ENCODE measurements at regions not wholly inside any gene's neighbourhood (a gene's known extent, or its start where the extent isn't known, plus 50 kb on each side); places are given as distances from the start of the nearest gene placed in this dataset.

GRCh38 chr7:25494896-25495295 lies 266.6 kb upstream of the NPVF start:
- H3K27ac ChIP-seq (ENCODE audit: low read depth, low read length), result no peak overlapping the region
- no peaks in the 10 kb centered on the region for H3K36me3 ChIP-seq (ENCODE audit: control insufficient read depth in 3 of 3, insufficient read depth in 3 of 3, low read length in 3 of 3)
- no peaks in the 10 kb centered on the region for H3K9me3 ChIP-seq (ENCODE audit: control insufficient read depth in 3 of 3, low read length in 3 of 3)
- H3K4me3 ChIP-seq (ENCODE audit: low read length in 3 of 3), result no peak overlapping the region
- H3K27me3 ChIP-seq (ENCODE audit: control insufficient read depth in 3 of 3, insufficient read depth in 3 of 3, low read length in 3 of 3), result no peaks in the 10 kb centered on the region
- H3K4me1 ChIP-seq (ENCODE audit: control insufficient read depth in 3 of 3, insufficient read depth in 3 of 3, low read length in 3 of 3), result peaks cover 3 to 12% (median 7%) of the 10 kb centered on the region in 3 donors
- H3K9ac ChIP-seq (ENCODE audit: low read depth in 1 of 3, low read length in 3 of 3), result no peak overlapping the region

DNA sequence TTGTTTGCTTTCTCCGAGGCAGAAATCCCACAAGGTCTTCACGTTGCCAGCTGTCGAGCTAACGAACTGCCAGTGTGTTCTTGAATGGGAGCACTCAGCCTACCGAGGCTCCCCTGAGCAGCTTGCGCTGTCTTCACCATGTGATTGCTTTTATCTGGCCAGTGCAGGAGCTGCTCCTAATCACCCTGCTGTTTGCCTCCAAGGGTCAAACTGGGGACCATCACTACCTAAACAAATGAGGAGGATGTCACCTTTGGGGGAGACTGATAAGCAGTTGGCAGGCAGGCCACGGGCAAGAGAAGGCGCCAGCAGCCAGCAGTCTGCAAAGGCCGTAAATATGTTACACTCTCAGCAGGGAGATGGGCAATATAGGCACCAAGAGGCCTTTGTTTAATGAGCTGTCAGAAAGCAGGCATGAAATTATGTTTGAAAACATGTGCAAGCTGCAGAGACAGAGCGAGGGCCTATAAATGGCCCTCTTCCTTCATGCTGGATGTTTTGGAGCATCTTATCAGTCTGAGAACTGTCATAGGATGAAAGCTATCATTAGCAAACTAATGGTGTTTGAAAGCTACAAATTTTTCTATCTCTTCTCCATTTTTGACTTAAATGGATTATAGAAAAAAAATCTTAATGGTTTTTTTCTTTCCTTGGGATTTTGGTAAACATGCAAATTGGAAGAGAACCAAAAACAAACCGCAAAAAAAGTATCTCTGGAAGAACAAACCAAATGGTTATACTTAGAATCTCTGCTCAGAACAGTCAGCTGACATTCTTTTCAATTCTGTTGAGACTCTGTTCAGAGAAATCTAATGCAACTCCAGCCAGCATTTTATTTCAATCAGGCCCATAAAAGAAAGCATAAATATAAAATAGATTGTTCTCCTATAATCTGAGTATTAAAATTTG lies 267.3 kb upstream of the NPVF start:
- Histone ChIP-seq H3K4me1 (ENCODE audit: control insufficient read depth in 3 of 3, insufficient read depth in 3 of 3, low read length in 3 of 3) (peaks cover 3 to 12% (median 7%) of the 10 kb centered on the region in 3 donors), H3K9ac (ENCODE audit: low read depth in 1 of 3, low read length in 3 of 3) (no peak overlapping the region), H3K27me3 (ENCODE audit: control insufficient read depth in 3 of 3, insufficient read depth in 3 of 3, low read length in 3 of 3) (no peaks in the 10 kb centered on the region), H3K36me3 (ENCODE audit: control insufficient read depth in 3 of 3, insufficient read depth in 3 of 3, low read length in 3 of 3) (no peaks in the 10 kb centered on the region), H3K4me3 (ENCODE audit: low read length in 3 of 3) (no peak overlapping the region), H3K27ac (ENCODE audit: low read depth, low read length) (peak overlapping the region; percentile 57), H3K9me3 (ENCODE audit: control insufficient read depth in 3 of 3, low read length in 3 of 3) (no peaks in the 10 kb centered on the region)

DNA sequence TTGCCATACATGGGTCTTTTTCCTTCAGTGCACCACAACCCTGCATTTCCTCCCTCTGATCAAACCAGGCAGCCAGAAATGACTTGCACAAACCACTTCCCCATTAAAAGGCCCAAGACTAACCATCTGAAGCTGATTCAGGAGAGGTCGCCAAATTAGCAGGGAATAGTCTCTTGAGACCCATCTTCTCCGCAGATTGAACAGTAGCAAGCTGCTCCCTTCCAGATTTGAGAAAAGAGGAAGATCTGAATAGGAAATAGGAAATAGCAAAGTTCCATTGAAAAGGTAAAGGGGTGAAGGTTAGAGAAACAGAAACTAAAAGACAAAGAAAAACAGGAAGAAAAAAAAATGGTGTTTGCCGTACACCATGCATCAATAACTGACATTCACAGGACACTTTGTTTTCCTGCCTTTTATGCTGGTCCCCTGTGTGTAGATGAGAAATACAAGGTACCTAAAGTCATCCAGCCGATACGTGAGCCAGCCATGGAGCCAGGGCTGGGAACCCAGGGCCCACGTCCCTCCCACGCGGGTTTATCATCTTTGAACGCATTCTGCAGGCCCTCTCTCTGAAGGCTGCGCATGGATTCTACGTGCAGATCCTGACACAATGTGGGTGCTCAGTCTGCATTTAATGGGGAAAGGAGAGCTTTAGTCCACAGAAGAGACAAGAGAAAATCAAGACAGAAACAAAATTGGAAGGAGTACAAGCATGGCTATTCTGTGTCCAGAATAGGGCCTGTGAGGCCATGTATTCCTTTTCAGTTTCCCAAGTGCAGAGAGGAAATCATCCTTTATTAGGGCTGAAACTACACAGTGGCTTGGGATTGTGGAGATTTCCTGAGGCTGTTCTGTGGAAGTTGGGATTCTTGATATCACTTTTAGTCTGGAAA lies 268.4 kb upstream of the NPVF start:
- Histone ChIP-seq H3K27ac (ENCODE audit: low read depth, low read length) (peak overlapping the region; percentile 57), H3K4me1 (ENCODE audit: control insufficient read depth in 3 of 3, insufficient read depth in 3 of 3, low read length in 3 of 3) (peaks cover 3 to 12% (median 7%) of the 10 kb centered on the region in 3 donors), H3K9ac (ENCODE audit: low read depth in 1 of 3, low read length in 3 of 3) (no peak overlapping the region), H3K4me3 (ENCODE audit: low read length in 3 of 3) (no peak overlapping the region), H3K36me3 (ENCODE audit: control insufficient read depth in 3 of 3, insufficient read depth in 3 of 3, low read length in 3 of 3) (no peaks in the 10 kb centered on the region), H3K9me3 (ENCODE audit: control insufficient read depth in 3 of 3, low read length in 3 of 3) (no peaks in the 10 kb centered on the region), H3K27me3 (ENCODE audit: control insufficient read depth in 3 of 3, insufficient read depth in 3 of 3, low read length in 3 of 3) (no peaks in the 10 kb centered on the region)

GRCh38 chr7:25500393-25500921 lies 272.2 kb upstream of the NPVF start:
- Histone ChIP-seq H3K27ac (ENCODE audit: low read depth, low read length) (no peak overlapping the region), H3K36me3 (ENCODE audit: control insufficient read depth in 3 of 3, insufficient read depth in 3 of 3, low read length in 3 of 3) (no peaks in the 10 kb centered on the region), H3K4me1 (ENCODE audit: control insufficient read depth in 3 of 3, insufficient read depth in 3 of 3, low read length in 3 of 3) (peaks cover 0 to 6% (median 5%) of the 10 kb centered on the region in 3 donors), H3K27me3 (ENCODE audit: control insufficient read depth in 3 of 3, insufficient read depth in 3 of 3, low read length in 3 of 3) (no peaks in the 10 kb centered on the region), H3K4me3 (ENCODE audit: low read length in 3 of 3) (no peak overlapping the region), H3K9ac (ENCODE audit: low read depth in 1 of 3, low read length in 3 of 3) (no peak overlapping the region), H3K9me3 (ENCODE audit: control insufficient read depth in 3 of 3, low read length in 3 of 3) (no peaks in the 10 kb centered on the region)

GRCh38 chr7:25503306-25503705 lies 275.0 kb upstream of the NPVF start:
- H3K27ac ChIP-seq (ENCODE audit: low read depth, low read length), result no peak overlapping the region
- H3K27me3 ChIP-seq (ENCODE audit: control insufficient read depth in 3 of 3, insufficient read depth in 3 of 3, low read length in 3 of 3), result no peaks in the 10 kb centered on the region
- no peaks in the 10 kb centered on the region for H3K9me3 ChIP-seq (ENCODE audit: control insufficient read depth in 3 of 3, low read length in 3 of 3)
- no peaks in the 10 kb centered on the region for H3K36me3 ChIP-seq (ENCODE audit: control insufficient read depth in 3 of 3, insufficient read depth in 3 of 3, low read length in 3 of 3)
- H3K4me3 ChIP-seq (ENCODE audit: low read length in 3 of 3), result no peak overlapping the region
- no peaks in the 10 kb centered on the region for H3K4me1 ChIP-seq (ENCODE audit: control insufficient read depth in 3 of 3, insufficient read depth in 3 of 3, low read length in 3 of 3)
- no peak overlapping the region for H3K9ac ChIP-seq (ENCODE audit: low read depth in 1 of 3, low read length in 3 of 3)

DNA sequence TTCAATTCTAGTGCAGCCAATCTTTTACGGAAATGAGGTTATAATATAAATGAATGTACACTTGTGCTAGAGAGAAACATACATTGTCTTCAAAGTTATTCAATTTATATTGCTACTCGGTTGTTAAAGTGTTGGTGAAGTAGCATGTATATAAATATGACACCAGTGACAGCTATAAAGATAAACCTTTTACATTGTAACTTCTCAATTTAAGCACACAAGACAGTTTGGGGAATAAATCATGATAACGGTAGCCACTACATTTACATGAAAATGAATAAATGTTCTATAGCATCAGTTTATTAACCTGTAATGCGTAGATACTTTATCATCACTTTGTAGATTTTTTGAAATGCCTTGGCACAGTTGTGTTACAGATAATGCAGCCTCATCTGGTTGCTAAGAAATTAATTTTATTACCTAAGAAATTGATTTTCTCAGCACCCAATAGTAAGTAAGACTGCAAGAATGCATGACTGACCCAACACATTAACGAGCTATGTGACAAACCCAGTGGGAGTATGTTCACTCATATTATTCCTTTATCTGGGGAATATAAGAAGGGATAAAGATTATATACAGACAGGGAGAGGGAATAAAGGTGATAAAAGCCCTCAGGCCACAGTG lies 283.9 kb upstream of the NPVF start:
- H3K36me3 ChIP-seq (ENCODE audit: control insufficient read depth in 3 of 3, insufficient read depth in 3 of 3, low read length in 3 of 3), result no peaks in the 10 kb centered on the region
- H3K4me1 ChIP-seq (ENCODE audit: control insufficient read depth in 3 of 3, insufficient read depth in 3 of 3, low read length in 3 of 3), result no peaks in the 10 kb centered on the region
- peaks cover 0 to 2% (median 0%) of the 10 kb centered on the region in 3 donors for H3K9me3 ChIP-seq (ENCODE audit: control insufficient read depth in 3 of 3, low read length in 3 of 3)
- no peaks in the 10 kb centered on the region for H3K27me3 ChIP-seq (ENCODE audit: control insufficient read depth in 3 of 3, insufficient read depth in 3 of 3, low read length in 3 of 3)
- no peak overlapping the region for H3K4me3 ChIP-seq (ENCODE audit: low read length in 3 of 3)
- H3K9ac ChIP-seq (ENCODE audit: low read depth in 1 of 3, low read length in 3 of 3), result no peak overlapping the region
- no peak overlapping the region for H3K27ac ChIP-seq (ENCODE audit: low read depth, low read length)

- Histone ChIP-seq H3K27me3 (ENCODE audit: control insufficient read depth in 3 of 3, insufficient read depth in 3 of 3, low read length in 3 of 3) (peaks cover 0 to 3% (median 0%) of the 10 kb centered on the region in 3 donors), H3K9me3 (ENCODE audit: control insufficient read depth in 3 of 3, low read length in 3 of 3) (no peaks in the 10 kb centered on the region), H3K27ac (ENCODE audit: low read depth, low read length) (no peak overlapping the region), H3K36me3 (ENCODE audit: control insufficient read depth in 3 of 3, insufficient read depth in 3 of 3, low read length in 3 of 3) (no peaks in the 10 kb centered on the region), H3K4me1 (ENCODE audit: control insufficient read depth in 3 of 3, insufficient read depth in 3 of 3, low read length in 3 of 3) (no peaks in the 10 kb centered on the region), H3K4me3 (ENCODE audit: low read length in 3 of 3) (no peak overlapping the region), H3K9ac (ENCODE audit: low read depth in 1 of 3, low read length in 3 of 3) (no peak overlapping the region)
Measured at GRCh38 chr7:25515633-25516275, 287.5 kb upstream of the NPVF start.

- Histone ChIP-seq H3K36me3 (ENCODE audit: control insufficient read depth in 3 of 3, insufficient read depth in 3 of 3, low read length in 3 of 3) (no peaks in the 10 kb centered on the region), H3K9ac (ENCODE audit: low read depth in 1 of 3, low read length in 3 of 3) (no peak overlapping the region), H3K27ac (ENCODE audit: low read depth, low read length) (no peak overlapping the region), H3K4me1 (ENCODE audit: control insufficient read depth in 3 of 3, insufficient read depth in 3 of 3, low read length in 3 of 3) (no peaks in the 10 kb centered on the region), H3K4me3 (ENCODE audit: low read length in 3 of 3) (no peak overlapping the region), H3K9me3 (ENCODE audit: control insufficient read depth in 3 of 3, low read length in 3 of 3) (no peaks in the 10 kb centered on the region), H3K27me3 (ENCODE audit: control insufficient read depth in 3 of 3, insufficient read depth in 3 of 3, low read length in 3 of 3) (peaks cover 0 to 3% (median 0%) of the 10 kb centered on the region in 3 donors)
Measured at GRCh38 chr7:25517906-25518305, 289.6 kb upstream of the NPVF start.

GRCh38 chr7:25520017-25520416 lies 291.7 kb upstream of the NPVF start:
- peaks cover 0 to 3% (median 0%) of the 10 kb centered on the region in 3 donors for H3K27me3 ChIP-seq (ENCODE audit: control insufficient read depth in 3 of 3, insufficient read depth in 3 of 3, low read length in 3 of 3)

More at GRCh38 chr7:25520017-25520416, 291.7 kb upstream of the NPVF start:
- no peaks in the 10 kb centered on the region for H3K36me3 ChIP-seq (ENCODE audit: control insufficient read depth in 3 of 3, insufficient read depth in 3 of 3, low read length in 3 of 3)
- H3K4me3 ChIP-seq (ENCODE audit: low read length in 3 of 3), result no peak overlapping the region
- H3K9me3 ChIP-seq (ENCODE audit: control insufficient read depth in 3 of 3, low read length in 3 of 3), result no peaks in the 10 kb centered on the region
- no peak overlapping the region for H3K9ac ChIP-seq (ENCODE audit: low read depth in 1 of 3, low read length in 3 of 3)
- H3K27ac ChIP-seq (ENCODE audit: low read depth, low read length), result no peak overlapping the region
- no peaks in the 10 kb centered on the region for H3K4me1 ChIP-seq (ENCODE audit: control insufficient read depth in 3 of 3, insufficient read depth in 3 of 3, low read length in 3 of 3)
